GM23338 (cell line): ENCODE measurements at regions not wholly inside any gene's neighbourhood (a gene's known extent, or its start where the extent isn't known, plus 50 kb on each side); places are given as distances from the start of the nearest gene placed in this dataset.

Experiments used
- ATAC-seq: fragments of 200-7000 bp; cut with Tn5 transposase; 3 replicates; pipeline ENCODE4 v1.9.1; 2020
- DNase-seq: peaks from one replicate; pipeline ENCODE4 v3.0.0-alpha.2; 2015; ENCODE audit warnings: low spot score
- H2AFZ ChIP-seq: fragments of 200-600 bp; sonication (generic); 2 replicates; pipeline ENCODE4 v1.8.0; 2016; ENCODE audit warnings: antibody characterized with exemption, mild to moderate bottlenecking, moderate library complexity
- H3F3A ChIP-seq: fragments of 200-600 bp; sonication (generic); replicated peaks from 2 replicates; pipeline ENCODE4 v1.8.0; 2017; ENCODE audit warnings: antibody characterized with exemption, mixed run types, low read depth
- H3K27ac ChIP-seq: fragments of 200-600 bp; sonication (generic); 2 replicates; pipeline ENCODE4 v1.6.1; 2016; ENCODE audit warnings: low read depth
- H3K27me3 ChIP-seq: fragments of 200-600 bp; sonication (generic); 2 replicates; pipeline ENCODE4 v1.8.0; 2016; ENCODE audit warnings: mild to moderate bottlenecking, mixed run types, moderate library complexity; ENCODE audit not compliant: insufficient read depth
- H3K36me3 ChIP-seq: fragments of 200-600 bp; sonication (generic); 2 replicates; pipeline ENCODE4 v1.8.0; 2016; ENCODE audit warnings: mild to moderate bottlenecking; ENCODE audit not compliant: insufficient read depth
- H3K4me1 ChIP-seq: fragments of 200-600 bp; sonication (generic); 2 replicates; pipeline ENCODE4 v1.8.0; 2016; ENCODE audit warnings: mild to moderate bottlenecking, moderate library complexity; ENCODE audit not compliant: insufficient read depth
- H3K4me2 ChIP-seq: fragments of 200-600 bp; sonication (generic); 2 replicates; pipeline ENCODE4 v1.7.1; 2017; ENCODE audit warnings: mixed run types
- H3K4me3 ChIP-seq: fragments of 200-600 bp; sonication (generic); 2 replicates; pipeline ENCODE4 v1.6.1; 2016; ENCODE audit warnings: mixed run types
- H3K79me2 ChIP-seq: fragments of 200-600 bp; sonication (generic); replicated peaks from 2 replicates; pipeline ENCODE4 v1.8.0; 2017; ENCODE audit warnings: mild to moderate bottlenecking; ENCODE audit not compliant: insufficient read depth
- H3K9me2 ChIP-seq: fragments of 200-600 bp; sonication (generic); 2 replicates; pipeline ENCODE4 v1.8.0; 2017; ENCODE audit not compliant: insufficient read depth
- H4K20me1 ChIP-seq: fragments of 200-600 bp; sonication (generic); replicated peaks from 2 replicates; pipeline ENCODE4 v1.8.0; 2017; ENCODE audit warnings: mild to moderate bottlenecking; ENCODE audit not compliant: insufficient read depth
- H3K27ac Mint-ChIP-seq: 2 replicates; pipeline ENCODE4 v1.8.0; 2020; ENCODE audit warnings: inconsistent platforms, mild to moderate bottlenecking, moderate library complexity, mixed read lengths
- H3K27me3 Mint-ChIP-seq: 3 replicates; pipeline ENCODE4 v1.8.0; 2022; ENCODE audit warnings: low read depth, mild to moderate bottlenecking, moderate library complexity, mixed read lengths, inconsistent platforms; ENCODE audit not compliant: insufficient read depth, poor library complexity
- H3K36me3 Mint-ChIP-seq: 3 replicates; pipeline ENCODE4 v1.8.0; 2021; ENCODE audit warnings: low read depth, mild to moderate bottlenecking, inconsistent platforms, moderate library complexity, mixed read lengths
- H3K4me1 Mint-ChIP-seq: 3 replicates; pipeline ENCODE4 v1.8.0; 2020; ENCODE audit warnings: mild to moderate bottlenecking, inconsistent platforms, mixed read lengths
- H3K4me3 Mint-ChIP-seq: 3 replicates; pipeline ENCODE4 v1.8.0; 2021; ENCODE audit warnings: moderate library complexity, mild to moderate bottlenecking, inconsistent platforms, mixed read lengths
- H3K9me3 Mint-ChIP-seq: 3 replicates; pipeline ENCODE4 v1.8.0; 2020; ENCODE audit warnings: moderate library complexity, mild to moderate bottlenecking, inconsistent platforms, mixed read lengths
- NANOG ChIP-seq: IDR thresholded peaks from 2 replicates; pipeline ENCODE4 v1.6.1; 2016; ENCODE audit warnings: antibody characterized with exemption, borderline replicate concordance
- POLR2AphosphoS5 ChIP-seq: IDR thresholded peaks from 2 replicates; pipeline ENCODE4 v1.6.1; 2016; ENCODE audit warnings: antibody characterized with exemption, low read depth
- TF ChIP-seq, protein P1 (sequence below): IDR thresholded peaks from one replicate; pipeline ENCODE4 v1.6.1; 2018; ENCODE audit warnings: antibody characterized with exemption; ENCODE audit not compliant: unreplicated experiment
- TF ChIP-seq, protein P2 (sequence below), 2 experiments: fragments of 200-600 bp in 1 of 2; sonication (generic) in 1 of 2; conservative IDR thresholded peaks; 2 replicates each; pipeline versions ENCODE4 v1.5.1 to v1.6.1; 2016 to 2017; ENCODE audit warnings: antibody characterized with exemption in 2 of 2, low read depth in 2 of 2, mild to moderate bottlenecking in 2 of 2, moderate library complexity in 1 of 2

DNA sequence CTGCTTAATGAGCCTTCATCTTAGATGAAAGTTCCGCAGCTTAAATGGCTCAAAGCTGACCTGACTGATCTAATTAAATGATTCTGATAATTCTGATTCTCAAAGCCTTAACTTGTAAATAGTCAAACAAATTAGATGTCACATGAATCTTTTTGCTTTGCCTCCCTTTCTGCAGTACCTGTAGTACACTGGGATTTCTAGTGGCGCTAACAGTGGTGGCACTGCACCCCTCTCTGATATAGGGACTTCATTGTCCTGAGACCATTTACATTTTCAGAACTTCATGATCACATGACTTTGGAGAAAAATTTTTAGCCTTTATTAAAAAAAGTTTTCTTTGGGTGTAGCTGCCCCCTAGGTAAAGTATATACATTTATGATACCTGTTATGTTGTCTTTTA, 546.7 kb upstream of the ADGRL2 start:
- Histone ChIP-seq H3K4me3 (no peak overlapping the region), H3K27me3 (no peaks in the 10 kb centered on the region), H3K9me2 (no peaks in the 10 kb centered on the region), H3K4me2 (no peak overlapping the region), H3K79me2 (no peaks in the 10 kb centered on the region; the same call in 1 of the 2 replicates), H3F3A (0 out of 2 replicates have a peak, but pooled peaks cover 5% of the 10 kb centered on the region), H4K20me1 (no peaks in the 10 kb centered on the region), H2AFZ (no peak overlapping the region), H3K27ac (peak overlapping the region; percentile 100), H3K36me3 (no peaks in the 10 kb centered on the region), H3K4me1 (peaks cover 45% of the 10 kb centered on the region)
- DNase-seq: no peak
- H3K27me3 Mint-ChIP-seq: peaks cover 3% of the 10 kb centered on the region
- H3K9me3 Mint-ChIP-seq: no peaks in the 10 kb centered on the region; the same call in 1 of the 3 replicates
- peaks cover 48% of the 10 kb centered on the region for H3K4me1 Mint-ChIP-seq
- peak; percentile 73 for ATAC-seq
- H3K4me3 Mint-ChIP-seq: no peak overlapping the region
- H3K36me3 Mint-ChIP-seq: peaks cover 35% of the 10 kb centered on the region
- TF ChIP-seq, protein P1, sequence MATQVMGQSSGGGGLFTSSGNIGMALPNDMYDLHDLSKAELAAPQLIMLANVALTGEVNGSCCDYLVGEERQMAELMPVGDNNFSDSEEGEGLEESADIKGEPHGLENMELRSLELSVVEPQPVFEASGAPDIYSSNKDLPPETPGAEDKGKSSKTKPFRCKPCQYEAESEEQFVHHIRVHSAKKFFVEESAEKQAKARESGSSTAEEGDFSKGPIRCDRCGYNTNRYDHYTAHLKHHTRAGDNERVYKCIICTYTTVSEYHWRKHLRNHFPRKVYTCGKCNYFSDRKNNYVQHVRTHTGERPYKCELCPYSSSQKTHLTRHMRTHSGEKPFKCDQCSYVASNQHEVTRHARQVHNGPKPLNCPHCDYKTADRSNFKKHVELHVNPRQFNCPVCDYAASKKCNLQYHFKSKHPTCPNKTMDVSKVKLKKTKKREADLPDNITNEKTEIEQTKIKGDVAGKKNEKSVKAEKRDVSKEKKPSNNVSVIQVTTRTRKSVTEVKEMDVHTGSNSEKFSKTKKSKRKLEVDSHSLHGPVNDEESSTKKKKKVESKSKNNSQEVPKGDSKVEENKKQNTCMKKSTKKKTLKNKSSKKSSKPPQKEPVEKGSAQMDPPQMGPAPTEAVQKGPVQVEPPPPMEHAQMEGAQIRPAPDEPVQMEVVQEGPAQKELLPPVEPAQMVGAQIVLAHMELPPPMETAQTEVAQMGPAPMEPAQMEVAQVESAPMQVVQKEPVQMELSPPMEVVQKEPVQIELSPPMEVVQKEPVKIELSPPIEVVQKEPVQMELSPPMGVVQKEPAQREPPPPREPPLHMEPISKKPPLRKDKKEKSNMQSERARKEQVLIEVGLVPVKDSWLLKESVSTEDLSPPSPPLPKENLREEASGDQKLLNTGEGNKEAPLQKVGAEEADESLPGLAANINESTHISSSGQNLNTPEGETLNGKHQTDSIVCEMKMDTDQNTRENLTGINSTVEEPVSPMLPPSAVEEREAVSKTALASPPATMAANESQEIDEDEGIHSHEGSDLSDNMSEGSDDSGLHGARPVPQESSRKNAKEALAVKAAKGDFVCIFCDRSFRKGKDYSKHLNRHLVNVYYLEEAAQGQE: no peak
- TF ChIP-seq, protein P2, sequence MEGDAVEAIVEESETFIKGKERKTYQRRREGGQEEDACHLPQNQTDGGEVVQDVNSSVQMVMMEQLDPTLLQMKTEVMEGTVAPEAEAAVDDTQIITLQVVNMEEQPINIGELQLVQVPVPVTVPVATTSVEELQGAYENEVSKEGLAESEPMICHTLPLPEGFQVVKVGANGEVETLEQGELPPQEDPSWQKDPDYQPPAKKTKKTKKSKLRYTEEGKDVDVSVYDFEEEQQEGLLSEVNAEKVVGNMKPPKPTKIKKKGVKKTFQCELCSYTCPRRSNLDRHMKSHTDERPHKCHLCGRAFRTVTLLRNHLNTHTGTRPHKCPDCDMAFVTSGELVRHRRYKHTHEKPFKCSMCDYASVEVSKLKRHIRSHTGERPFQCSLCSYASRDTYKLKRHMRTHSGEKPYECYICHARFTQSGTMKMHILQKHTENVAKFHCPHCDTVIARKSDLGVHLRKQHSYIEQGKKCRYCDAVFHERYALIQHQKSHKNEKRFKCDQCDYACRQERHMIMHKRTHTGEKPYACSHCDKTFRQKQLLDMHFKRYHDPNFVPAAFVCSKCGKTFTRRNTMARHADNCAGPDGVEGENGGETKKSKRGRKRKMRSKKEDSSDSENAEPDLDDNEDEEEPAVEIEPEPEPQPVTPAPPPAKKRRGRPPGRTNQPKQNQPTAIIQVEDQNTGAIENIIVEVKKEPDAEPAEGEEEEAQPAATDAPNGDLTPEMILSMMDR (conservative IDR thresholded peaks at IDR 0.05; ENCODE audit: low read depth in 2 of 2): 0 out of 4 replicates have a peak, but pooled peaks of 1 of the 2 experiments have one; percentile 5
- H3K27ac Mint-ChIP-seq: 0 out of 2 replicates have a peak overlapping the region, but pooled peaks have one; percentile 73

DNA sequence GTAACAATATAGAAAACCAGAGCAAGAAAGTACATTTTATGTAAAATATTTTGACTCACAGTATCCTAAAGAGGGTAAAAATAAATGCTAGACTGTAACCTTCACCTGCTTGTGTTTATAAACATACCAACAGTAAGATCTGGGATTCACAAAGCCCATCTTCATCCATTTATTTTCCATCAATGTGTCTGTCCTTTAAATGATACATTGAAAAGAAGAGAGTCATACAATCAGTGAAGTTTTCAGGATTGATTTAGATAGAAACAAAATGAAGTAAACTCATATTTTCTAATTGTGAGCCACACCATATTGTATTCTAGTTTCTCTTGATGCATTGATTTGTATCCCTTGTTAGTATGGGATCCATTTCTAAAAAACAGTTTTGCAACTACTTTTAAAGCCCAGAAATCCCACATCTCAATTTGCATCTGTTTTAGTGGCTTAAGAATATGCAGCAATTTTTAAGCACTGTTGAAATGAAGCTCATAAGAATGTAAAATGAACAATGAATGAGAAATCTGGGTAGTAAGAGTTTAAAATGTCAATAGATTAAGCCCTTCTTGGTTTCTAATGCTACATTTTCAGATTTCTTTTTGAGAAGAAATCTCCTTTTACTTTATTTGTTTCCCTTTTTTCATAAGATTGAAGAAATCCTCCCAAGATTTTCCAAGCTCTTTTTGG, 548.1 kb upstream of the ADGRL2 start:
- Histone ChIP-seq H3F3A (0 out of 2 replicates have a peak, but pooled peaks cover 5% of the 10 kb centered on the region), H3K36me3 (no peaks in the 10 kb centered on the region; the same call in 1 of the 2 replicates), H3K4me3 (peak overlapping the region; percentile 5), H3K79me2 (peaks cover 11% of the 10 kb centered on the region), H3K27me3 (no peaks in the 10 kb centered on the region), H2AFZ (no peak overlapping the region), H3K27ac (peak overlapping the region; percentile 100), H3K4me2 (peak overlapping the region; percentile 53), H4K20me1 (no peaks in the 10 kb centered on the region), H3K4me1 (peaks cover 42% of the 10 kb centered on the region), H3K9me2 (no peaks in the 10 kb centered on the region)
- peaks cover 9% of the 10 kb centered on the region for H3K9me3 Mint-ChIP-seq
- H3K4me1 Mint-ChIP-seq: peaks cover 55% of the 10 kb centered on the region
- ATAC-seq (no peak), DNase-seq (no peak)
- H3K4me3 Mint-ChIP-seq: no peak overlapping the region
- H3K27ac Mint-ChIP-seq: peak overlapping the region; percentile 86
- H3K36me3 Mint-ChIP-seq: peaks cover 49% of the 10 kb centered on the region
- TF ChIP-seq, protein P1: no peak
- peak; percentile 39; the same call in 1 of the 2 replicates for TF ChIP-seq NANOG
- TF ChIP-seq POLR2AphosphoS5: no peak
- H3K27me3 Mint-ChIP-seq: peaks cover 4% of the 10 kb centered on the region
